ENCODE measurements at regions not wholly inside any gene's neighbourhood (a gene's known extent, or its start where the extent isn't known, plus 50 kb on each side); places are given as distances from the start of the nearest gene placed in this dataset.
"Not testable (repeated sequence)": the region's sequence is repeated elsewhere in the genome, so short reads cannot be mapped to it uniquely, and the experiment has no call there.

GRCh38 chr1:181260994-181261393, 172.5 kb downstream of the IER5 start:
- no peak for DNase-seq

DNA sequence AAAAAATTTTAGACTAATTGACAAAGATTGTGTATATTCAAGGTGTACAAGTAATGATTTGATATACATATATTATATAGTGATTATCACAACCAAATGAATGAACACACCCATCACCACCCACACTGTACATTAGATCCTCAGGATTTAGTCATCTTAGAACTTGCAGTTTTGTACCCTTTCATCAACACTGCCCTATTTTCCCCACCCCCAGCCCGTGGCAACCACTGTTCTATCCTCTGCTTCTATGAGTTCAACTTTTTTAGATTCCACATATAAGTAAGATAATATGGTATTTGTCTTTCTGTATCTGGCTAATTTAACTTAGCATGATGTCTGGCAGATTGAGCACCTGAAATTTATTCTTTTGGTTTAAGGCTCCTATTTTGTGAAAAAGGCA, 173.6 kb downstream of the IER5 start:
- no peak for DNase-seq

DNA sequence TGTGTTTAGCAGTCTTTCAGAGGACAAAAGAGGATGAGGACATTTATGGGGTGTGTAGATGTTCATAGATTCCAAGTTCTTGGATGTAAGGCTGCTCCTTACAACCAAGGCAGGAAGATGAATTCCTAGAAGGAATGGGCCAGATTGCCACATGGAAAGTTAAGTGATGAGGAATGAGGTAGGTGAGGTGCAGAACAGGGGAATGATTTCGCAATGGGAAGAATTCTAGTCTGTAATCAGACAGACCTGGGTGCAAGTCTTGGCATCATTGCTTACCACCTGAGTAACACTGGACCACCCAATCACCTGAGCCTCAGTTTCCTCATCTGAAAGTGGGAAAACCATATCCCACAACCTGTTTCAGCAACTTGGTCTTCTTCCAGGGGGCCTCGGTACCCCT, 174.9 kb downstream of the IER5 start:
- no peak for DNase-seq

DNA sequence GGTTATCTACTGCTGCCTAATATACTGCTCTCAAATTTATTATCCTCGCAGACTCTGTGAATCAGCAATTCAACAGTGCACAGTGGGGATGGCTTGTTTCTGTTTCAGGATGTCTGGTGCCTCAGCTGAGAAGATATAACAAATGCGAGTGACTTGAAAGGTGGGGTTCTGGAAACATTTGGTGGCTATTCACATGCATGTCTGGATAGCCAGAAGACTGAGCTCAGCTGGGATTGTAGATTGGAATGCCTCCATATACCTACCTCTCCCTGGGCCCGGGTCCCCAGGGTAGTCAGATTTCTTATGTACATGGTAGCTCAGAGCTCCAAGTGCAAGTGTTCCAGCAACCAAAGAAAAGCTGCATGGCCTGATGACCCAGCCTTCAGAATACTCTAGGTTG, 176.3 kb downstream of the IER5 start:
- DNase-seq, result no peak

DNA sequence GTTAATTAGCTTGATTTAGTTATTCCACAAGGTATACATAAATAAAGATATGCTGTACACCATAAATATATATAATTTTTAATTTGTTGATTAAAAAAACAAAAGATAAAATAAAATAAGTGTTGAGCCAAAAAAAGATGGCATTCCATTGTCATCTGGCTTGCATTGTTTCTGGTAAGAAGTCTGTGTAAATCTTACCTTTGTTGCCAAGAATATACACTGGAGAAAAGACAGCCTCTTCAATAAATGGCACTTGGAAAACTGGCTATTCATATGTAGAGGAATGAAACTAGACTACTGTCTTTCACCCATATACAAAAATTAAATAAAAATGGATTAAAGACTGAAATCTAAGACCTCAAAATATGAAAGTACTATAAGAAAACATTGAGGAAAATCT, 196.5 kb downstream of the IER5 start:
- no peak for DNase-seq

- DNase-seq, result no peak
These were observed 188.1 kb upstream of the CACNA1E start for GRCh38 chr1:181295217-181295616.

- DNase-seq, result no peak
These were observed 187.1 kb upstream of the CACNA1E start for GRCh38 chr1:181296180-181296579.

DNA sequence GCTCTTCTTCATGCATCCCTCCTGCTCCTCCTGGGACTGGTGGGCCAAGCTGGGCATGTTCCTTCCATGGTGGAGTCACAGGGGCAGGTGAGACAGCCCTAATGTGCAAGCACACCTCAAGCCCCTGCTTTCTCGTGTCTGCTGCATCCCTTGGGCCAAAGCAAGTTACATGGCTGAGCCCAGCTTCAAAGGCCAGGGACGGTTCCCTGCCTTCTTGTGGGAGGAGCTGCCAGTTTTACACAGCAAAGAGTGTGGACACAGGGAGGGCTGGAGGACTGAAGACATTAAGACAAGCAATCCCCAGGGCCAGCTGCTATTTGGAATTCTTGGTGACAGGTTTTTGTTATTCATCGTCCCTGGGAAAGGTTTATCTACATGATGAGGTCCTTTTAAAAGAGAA, 175.2 kb upstream of the CACNA1E start:
- no peak for DNase-seq

DNA sequence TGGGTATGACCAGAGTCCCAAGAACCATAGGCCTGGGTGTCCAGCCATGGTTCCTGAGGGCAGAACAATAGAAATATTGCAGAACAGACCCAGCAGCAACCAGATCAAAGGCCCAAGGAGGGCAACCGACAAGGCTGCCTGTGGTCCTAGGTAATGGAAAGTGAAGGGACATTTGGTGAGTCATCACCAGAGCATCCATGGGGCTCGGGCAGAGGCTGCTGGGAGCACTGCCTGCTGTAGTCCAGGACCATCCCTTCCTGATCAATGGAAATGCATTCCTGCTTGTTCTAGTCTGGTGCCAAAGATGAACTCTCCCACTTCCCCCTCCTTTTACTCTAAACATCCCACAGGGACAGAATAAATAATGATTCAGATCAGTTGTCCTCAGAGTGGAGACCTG, 172.8 kb upstream of the CACNA1E start:
- no peak for DNase-seq

DNA sequence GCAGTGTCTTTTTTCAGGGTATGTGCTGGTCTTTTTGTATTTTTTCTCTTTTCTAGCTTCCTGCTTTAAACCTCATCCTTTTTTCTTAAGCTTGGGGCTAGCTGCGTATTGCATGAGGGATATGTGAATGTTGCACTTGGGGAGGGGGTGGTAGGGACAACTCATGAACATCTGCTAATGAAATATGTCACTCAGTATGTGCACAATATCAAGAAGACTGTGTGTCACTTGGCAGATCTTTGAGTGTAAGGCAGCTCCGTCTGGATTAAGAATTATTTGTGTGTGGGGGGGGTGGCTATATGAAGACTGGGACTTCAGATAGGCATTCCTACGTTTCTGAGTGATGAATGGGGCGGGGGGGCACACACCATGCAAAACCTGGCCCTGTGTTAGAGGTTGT, 170.4 kb upstream of the CACNA1E start:
- DNase-seq, result no peak

- DNase-seq, result no peak
These were observed 169.9 kb upstream of the CACNA1E start for GRCh38 chr1:181313466-181313865.

DNA sequence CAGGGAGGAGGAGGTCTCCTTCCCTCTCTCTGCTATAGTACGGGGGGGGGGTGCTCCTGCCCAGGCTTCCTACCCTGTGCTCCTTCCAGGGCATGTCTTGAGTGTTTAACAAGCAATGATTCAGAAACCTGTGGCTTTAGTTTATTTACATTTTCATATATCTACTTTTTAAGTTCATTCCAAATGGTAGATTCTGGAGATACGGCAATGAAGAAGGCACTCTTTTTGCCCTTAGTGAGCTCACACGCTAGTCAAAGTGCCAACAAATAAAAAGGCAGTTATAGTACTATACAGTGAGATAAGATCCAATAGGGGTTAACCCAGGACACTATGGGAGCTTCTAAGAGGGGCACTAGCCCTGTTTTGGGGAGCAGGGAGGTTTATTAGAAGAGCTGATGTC, 169.3 kb upstream of the CACNA1E start:
- DNase-seq, result no peak

DNA sequence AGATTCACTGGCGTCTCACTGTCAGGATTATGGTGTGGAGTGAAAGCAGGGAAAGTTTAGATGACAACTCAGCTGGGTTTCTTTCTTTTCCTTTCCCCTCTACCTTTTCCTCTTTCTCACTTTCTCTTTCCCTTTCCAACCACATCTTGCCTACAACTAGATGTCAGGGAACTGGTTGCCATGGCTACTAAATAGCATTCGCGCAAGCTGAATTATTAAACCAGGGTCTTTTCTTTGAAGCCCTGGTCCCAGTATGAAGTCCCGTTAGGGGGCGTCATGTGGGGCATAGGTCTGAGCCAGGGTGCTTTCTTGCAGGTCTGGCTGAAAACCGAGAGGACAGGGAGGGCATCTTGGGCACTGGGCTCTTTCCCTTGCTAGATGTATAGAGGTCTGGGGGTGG, 168.4 kb upstream of the CACNA1E start:
- no peak for DNase-seq

GRCh38 chr1:181317261-181317930, 165.9 kb upstream of the CACNA1E start:
- DNase-seq, result no peak

DNA sequence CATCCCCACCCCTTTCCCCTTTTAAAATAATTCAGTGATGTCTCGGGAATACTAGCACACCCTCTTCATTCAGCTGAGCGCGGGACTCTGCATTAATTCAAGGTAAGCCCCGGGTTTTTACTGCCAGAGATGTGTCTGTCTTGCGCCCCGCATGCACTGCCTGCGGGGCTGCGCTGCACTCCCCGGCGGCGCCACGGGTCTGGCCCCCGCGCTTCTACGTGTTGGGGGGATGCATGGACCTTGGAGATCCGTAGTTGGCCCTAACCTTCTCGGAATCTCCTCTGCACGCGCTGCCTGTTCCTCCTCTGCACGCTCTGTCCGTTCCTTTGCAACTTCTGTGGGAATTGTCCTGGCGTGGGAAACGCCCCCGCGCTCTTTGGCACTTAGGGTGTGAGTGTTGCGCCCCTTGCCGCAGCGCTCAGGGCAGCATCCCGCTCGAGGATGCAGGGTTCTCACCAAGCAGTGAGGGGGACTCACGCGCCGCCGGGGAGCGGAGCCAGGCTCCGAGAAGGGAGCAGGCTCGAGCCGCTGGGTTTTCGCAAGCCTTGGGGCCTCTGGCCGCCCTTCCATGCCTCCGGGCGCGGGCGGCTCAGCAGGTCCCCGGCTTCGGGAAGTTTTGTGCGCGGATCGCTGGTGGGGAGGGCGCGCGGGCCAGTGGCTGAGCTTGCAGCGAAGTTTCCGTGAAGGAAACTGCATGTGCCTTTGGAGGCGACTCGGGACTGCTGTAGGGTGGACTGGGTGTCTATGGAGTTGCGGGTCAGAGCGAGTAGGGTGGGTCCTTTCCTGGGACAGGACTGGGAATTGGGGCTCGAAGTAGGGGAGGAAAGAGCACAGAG, 165.1 kb upstream of the CACNA1E start:
- DNase-seq, result no peak

DNA sequence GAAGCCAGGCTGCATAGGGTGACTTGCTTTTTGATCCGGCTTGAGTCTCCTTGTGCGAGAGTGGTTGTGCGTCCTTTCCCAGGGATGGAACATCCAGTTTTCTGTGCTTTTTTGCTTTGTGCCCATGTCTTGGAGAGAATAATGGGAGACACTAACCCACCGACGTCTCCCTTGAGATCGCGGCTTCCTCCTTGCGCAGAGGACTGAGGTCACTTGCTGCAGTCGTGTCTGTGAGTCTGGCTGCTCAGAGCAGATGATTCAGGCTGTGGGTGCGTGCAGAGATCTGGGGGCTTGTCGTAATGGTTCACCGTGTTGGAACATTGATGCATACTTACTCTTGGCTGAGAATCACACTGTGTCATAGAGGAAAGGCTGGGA, 164.5 kb upstream of the CACNA1E start:
- DNase-seq, result no peak

GRCh38 chr1:181319907-181320306, 163.4 kb upstream of the CACNA1E start:
- DNase-seq, result no peak

GRCh38 chr1:181324797-181325616, 158.3 kb upstream of the CACNA1E start:
- no peak for DNase-seq

GRCh38 chr1:181325765-181326164, 157.6 kb upstream of the CACNA1E start:
- not testable (repeated sequence) for DNase-seq

DNA sequence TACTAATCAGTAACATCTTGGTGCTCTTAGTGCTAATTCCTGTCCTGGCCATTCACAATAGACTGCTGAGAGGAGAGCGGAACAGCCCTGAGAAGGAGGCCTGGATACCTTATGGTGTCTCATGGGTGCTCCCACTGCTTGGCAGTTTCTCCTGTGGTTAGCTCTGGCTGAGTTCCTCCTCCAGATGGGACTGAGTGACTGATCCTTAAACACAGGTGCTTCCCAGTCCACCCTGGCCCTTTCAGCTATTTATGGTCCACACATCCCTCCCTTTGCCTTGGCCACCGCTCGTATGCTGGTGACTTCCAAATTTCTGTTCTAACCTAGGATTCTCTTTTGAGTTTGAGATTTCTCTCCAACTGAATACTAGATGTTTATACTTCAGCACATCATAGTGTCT, 157.0 kb upstream of the CACNA1E start:
- DNase-seq, result no peak

- DNase-seq, result no peak
These were observed 155.5 kb upstream of the CACNA1E start for GRCh38 chr1:181327796-181328195.

DNA sequence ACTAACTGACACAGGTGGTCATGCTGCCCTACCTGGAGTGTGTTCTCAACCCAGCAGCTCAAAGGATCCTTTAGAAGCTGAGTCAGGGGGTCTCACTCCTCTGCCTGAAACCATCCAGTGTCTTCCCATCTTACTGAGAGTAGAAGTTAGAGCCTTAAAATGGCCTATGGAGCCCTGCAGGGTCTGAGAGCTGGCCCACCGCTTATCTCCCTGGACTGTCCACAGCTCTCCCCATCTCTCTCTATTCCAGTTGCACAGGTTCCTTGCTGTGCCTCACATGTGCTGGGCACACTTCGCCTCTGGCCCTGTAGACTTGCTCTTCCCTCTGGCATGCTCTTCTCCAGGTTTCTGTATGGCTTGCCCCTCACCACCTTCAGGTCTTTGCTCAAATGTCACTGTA, 148.6 kb upstream of the CACNA1E start:
- DNase-seq, result no peak

- no peak for DNase-seq
These were observed 147.7 kb upstream of the CACNA1E start for GRCh38 chr1:181335631-181336030.
